ENCODE measurements at regions not wholly inside any gene's neighbourhood (a gene's known extent, or its start where the extent isn't known, plus 50 kb on each side); places are given as distances from the start of the nearest gene placed in this dataset.

DNA sequence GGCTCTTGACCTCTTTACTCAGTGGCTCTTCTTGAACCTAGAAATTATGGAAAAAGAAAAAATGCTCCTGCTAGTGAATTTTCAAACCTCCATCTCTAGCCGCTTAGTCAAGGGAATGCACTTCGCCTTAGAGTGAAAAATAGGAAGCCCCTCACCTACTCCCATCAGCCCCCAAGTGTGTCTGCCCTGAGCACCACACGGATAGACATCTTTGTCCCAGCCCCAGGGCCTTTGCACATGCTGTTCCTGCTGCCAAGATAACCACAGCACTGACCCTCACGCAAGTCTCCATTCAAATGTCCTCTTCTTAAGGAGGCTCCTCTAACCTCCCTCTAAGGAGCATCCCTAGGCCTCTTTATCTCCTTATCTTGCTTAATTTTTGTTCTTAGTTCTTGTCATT lies 59.6 kb downstream of the FBXO2 start:
- H2BK20ac ChIP-seq (ENCODE audit: low read length): no peak overlapping the region
- peak overlapping the region; percentile 32 to 44; a peak in 1 of 4 replicates for H3K4me2 ChIP-seq (ENCODE audit: insufficient read depth in 1 of 2, low read depth in 2 of 2, low read length in 2 of 2)
- ChIA-PET POLR2A (ENCODE audit: partially characterized antibody) (interaction anchor here (1.0 to 1.3 kb wide), 4 partner anchors 9 to 315 kb away, joined by 3 read pairs; no protein-coding TSS in a partner anchor), CTCF (ENCODE audit: partially characterized antibody) (interaction anchor here (0.8 to 4.1 kb wide), 17 partner anchors 8 to 267 kb away, joined by 3 to 21 read pairs (median 6); no protein-coding TSS in a partner anchor)
- peak overlapping the region; percentile 66; the same call in 1 of the 2 replicates for H2BK15ac ChIP-seq (ENCODE audit: low read length)
- H2BK5ac ChIP-seq (ENCODE audit: low read depth, low read length): no peak overlapping the region
- H3K36me3 ChIP-seq (ENCODE audit: control insufficient read depth in 2 of 4, insufficient read depth in 4 of 4, low read length in 3 of 4): no peaks in the 10 kb centered on the region
- no peak overlapping the region for H4K5ac ChIP-seq (ENCODE audit: insufficient read length, low read depth, low read length)
- no peak overlapping the region for H2BK12ac ChIP-seq (ENCODE audit: low read depth, low read length)
- H2AK5ac ChIP-seq (ENCODE audit: low read depth, low read length): no peak overlapping the region
- H4K8ac ChIP-seq (ENCODE audit: extremely low read depth, insufficient read depth, low read length): no peak overlapping the region
- H3K14ac ChIP-seq (ENCODE audit: insufficient read length): no peak overlapping the region
- H3K23me2 ChIP-seq (ENCODE audit: low read depth, low read length): no peaks in the 10 kb centered on the region
- peak overlapping the region; percentile 97 for H2AFZ ChIP-seq (ENCODE audit: low read length)
- H3K4me3 ChIP-seq (ENCODE audit: extremely low read depth in 1 of 4, insufficient read depth in 2 of 4, low read depth in 3 of 4, low read length in 4 of 4): no peak overlapping the region
- WGBS, 2 experiments (ENCODE audit: extremely low coverage in 1 of 2, insufficient coverage in 1 of 2, insufficient read length in 1 of 2, insufficient replicate concordance in 2 of 2, low coverage in 1 of 2, low lambda C conversion rate in 2 of 2, missing lambda C conversion rate in 1 of 2): 86% methylated on average over 4 of the region's 4 CpGs; no CpG with 5 or more reads in 1 of the 2 experiments
- no peaks in the 10 kb centered on the region for H4K20me1 ChIP-seq (replicated peaks in 1 of 2; ENCODE audit: control insufficient read depth in 1 of 2, insufficient read depth in 2 of 2, low read length in 2 of 2)
- H3K9ac ChIP-seq (replicated peaks in 1 of 4; ENCODE audit: extremely low read depth in 1 of 4, low read depth in 3 of 4, low read length in 3 of 4): no peak overlapping the region
- H3K56ac ChIP-seq (replicated peaks; ENCODE audit: insufficient read length, low read depth, low read length): no peak overlapping the region
- no peak overlapping the region for H2BK120ac ChIP-seq (replicated peaks; ENCODE audit: low read depth, low read length)
- peaks cover 0 to 3% (median 0%) of the 10 kb centered on the region in 4 experiments; a peak in 1 of 7 replicates for H3K27me3 ChIP-seq (replicated peaks in 1 of 4; ENCODE audit: control insufficient read depth in 3 of 4, extremely low read depth in 1 of 4, insufficient read depth in 3 of 4, low read length in 3 of 4)
- H4K91ac ChIP-seq (replicated peaks; ENCODE audit: insufficient read length, low read length): no peak overlapping the region
- no peak overlapping the region for H3K23ac ChIP-seq (ENCODE audit: insufficient read length)
- peak; percentile 97 for TF ChIP-seq KDM1A (IDR thresholded peaks at IDR 0.05; ENCODE audit: borderline replicate concordance, low read length)
- TF ChIP-seq ASH2L (IDR thresholded peaks at IDR 0.05; ENCODE audit: low read length): no peak
- no peak for TF ChIP-seq CTBP2 (IDR thresholded peaks at IDR 0.05; ENCODE audit: borderline replicate concordance, insufficient read depth, insufficient read length, low read length)
- no peak for TF ChIP-seq TCF12 (IDR thresholded peaks at IDR 0.05; ENCODE audit: low read depth, low read length)
- TF ChIP-seq SP2 (IDR thresholded peaks at IDR 0.05; ENCODE audit: low read length): no peak
- peak in 1 of 2 experiments; percentile 94; a peak in 1 of 4 replicates for TF ChIP-seq HDAC2 (IDR thresholded peaks at IDR 0.05; ENCODE audit: borderline replicate concordance in 1 of 2, low read depth in 2 of 2, low read length in 2 of 2)
- no peak for TF ChIP-seq JUN (IDR thresholded peaks at IDR 0.05; ENCODE audit: low read depth, low read length)
- H3K9me3 ChIP-seq (ENCODE audit: insufficient read depth in 2 of 2, low read depth in 1 of 2, low read length in 1 of 2): no peaks in the 10 kb centered on the region
- no peaks in the 10 kb centered on the region for H3K79me1 ChIP-seq (ENCODE audit: low read depth, low read length)
- H3K18ac ChIP-seq (ENCODE audit: extremely low read depth, low read length): peak overlapping the region; percentile 55; the same call in 1 of the 2 replicates
- no peaks in the 10 kb centered on the region for H3K79me2 ChIP-seq (ENCODE audit: control insufficient read depth in 1 of 2, insufficient read depth in 2 of 2, low read length in 2 of 2)
- no peak overlapping the region for H3K4ac ChIP-seq (replicated peaks; ENCODE audit: insufficient read length, low read depth, low read length)
- peaks cover 2 to 8% (median 5%) of the 10 kb centered on the region in 4 experiments for H3K4me1 ChIP-seq (replicated peaks in 1 of 4; ENCODE audit: control insufficient read depth in 3 of 4, insufficient read depth in 4 of 4, low read length in 3 of 4)
- DNase-seq (ENCODE audit: low read depth in 1 of 2, low spot score in 2 of 2) (no peak), FAIRE-seq (no peak)
- H3K27ac ChIP-seq (ENCODE audit: low read depth, low read length): no peak overlapping the region

Data from H1 (cell line).